ENCODE measurements at regions not wholly inside any gene's neighbourhood (a gene's known extent, or its start where the extent isn't known, plus 50 kb on each side); places are given as distances from the start of the nearest gene placed in this dataset.

DNA sequence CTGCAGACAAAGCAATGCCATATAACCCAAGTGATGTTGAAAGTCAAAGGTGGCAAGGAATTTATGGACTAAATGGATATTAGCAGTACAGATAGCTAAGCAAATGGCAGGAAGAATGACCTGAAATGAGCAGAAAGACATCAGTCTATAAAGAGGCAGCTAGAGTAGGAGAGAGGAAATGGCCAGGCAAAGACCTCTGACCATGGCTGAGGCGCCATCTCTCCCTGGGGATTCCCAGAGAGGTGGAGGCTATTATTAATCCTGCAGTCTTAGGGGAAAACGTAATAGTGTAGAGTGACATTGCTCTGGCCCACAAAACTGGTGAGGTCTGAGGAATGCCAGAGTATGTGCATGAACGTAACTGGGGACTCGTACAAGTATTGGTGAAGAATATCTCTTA lies 563.6 kb upstream of the PRMT6 start:
- no peaks in the 10 kb centered on the region for H3K4me1 Mint-ChIP-seq (ENCODE audit: low read depth)
- H3K9me3 Mint-ChIP-seq (ENCODE audit: low read depth) = peaks cover 10% of the 10 kb centered on the region
- TF ChIP-seq, protein P1, sequence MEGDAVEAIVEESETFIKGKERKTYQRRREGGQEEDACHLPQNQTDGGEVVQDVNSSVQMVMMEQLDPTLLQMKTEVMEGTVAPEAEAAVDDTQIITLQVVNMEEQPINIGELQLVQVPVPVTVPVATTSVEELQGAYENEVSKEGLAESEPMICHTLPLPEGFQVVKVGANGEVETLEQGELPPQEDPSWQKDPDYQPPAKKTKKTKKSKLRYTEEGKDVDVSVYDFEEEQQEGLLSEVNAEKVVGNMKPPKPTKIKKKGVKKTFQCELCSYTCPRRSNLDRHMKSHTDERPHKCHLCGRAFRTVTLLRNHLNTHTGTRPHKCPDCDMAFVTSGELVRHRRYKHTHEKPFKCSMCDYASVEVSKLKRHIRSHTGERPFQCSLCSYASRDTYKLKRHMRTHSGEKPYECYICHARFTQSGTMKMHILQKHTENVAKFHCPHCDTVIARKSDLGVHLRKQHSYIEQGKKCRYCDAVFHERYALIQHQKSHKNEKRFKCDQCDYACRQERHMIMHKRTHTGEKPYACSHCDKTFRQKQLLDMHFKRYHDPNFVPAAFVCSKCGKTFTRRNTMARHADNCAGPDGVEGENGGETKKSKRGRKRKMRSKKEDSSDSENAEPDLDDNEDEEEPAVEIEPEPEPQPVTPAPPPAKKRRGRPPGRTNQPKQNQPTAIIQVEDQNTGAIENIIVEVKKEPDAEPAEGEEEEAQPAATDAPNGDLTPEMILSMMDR (IDR thresholded peaks at IDR 0.05; ENCODE audit: unreplicated experiment) = no peak
- no peaks in the 10 kb centered on the region for H3K36me3 Mint-ChIP-seq (ENCODE audit: insufficient read depth)
- no peak for DNase-seq (ENCODE audit: low spot score, unreplicated experiment)
- no peak overlapping the region for H3K27ac Mint-ChIP-seq
- no peaks in the 10 kb centered on the region for H3K27me3 Mint-ChIP-seq
- no peak overlapping the region for H3K4me3 Mint-ChIP-seq (ENCODE audit: low read depth)

- Mint-ChIP-seq H3K9me3 (ENCODE audit: low read depth) (no peaks in the 10 kb centered on the region), H3K27me3 (no peaks in the 10 kb centered on the region), H3K4me1 (ENCODE audit: low read depth) (no peaks in the 10 kb centered on the region), H3K27ac (no peak overlapping the region), H3K36me3 (ENCODE audit: insufficient read depth) (no peaks in the 10 kb centered on the region), H3K4me3 (ENCODE audit: low read depth) (no peak overlapping the region)
- no peak for DNase-seq (ENCODE audit: low spot score, unreplicated experiment)
- TF ChIP-seq, protein P1 (IDR thresholded peaks at IDR 0.05; ENCODE audit: unreplicated experiment) = no peak
Observed at GRCh38 chr1:106494646-106495045, 561.8 kb upstream of the PRMT6 start.

DNA sequence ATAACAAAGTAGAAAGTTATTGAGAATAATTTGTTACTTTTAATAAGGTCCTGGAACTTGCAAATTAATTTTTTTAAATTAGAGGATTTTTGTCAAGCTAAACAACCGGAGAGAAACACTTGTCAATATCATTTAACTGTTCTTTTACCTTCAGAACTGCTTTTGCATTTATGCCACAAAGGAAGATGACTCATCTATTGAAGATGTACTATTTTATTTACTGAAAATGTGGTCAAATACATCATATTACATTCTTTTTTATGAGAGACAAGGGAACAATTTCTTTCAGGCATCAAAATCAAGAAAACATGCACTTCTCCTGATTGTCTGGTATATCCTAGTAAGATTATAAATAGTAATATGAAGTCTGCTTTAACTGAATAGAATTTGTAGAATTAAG lies 558.2 kb upstream of the PRMT6 start:
- H3K9me3 Mint-ChIP-seq (ENCODE audit: low read depth) = no peaks in the 10 kb centered on the region
- TF ChIP-seq, protein P1 (IDR thresholded peaks at IDR 0.05; ENCODE audit: unreplicated experiment) = no peak
- H3K27ac Mint-ChIP-seq = no peak overlapping the region
- no peaks in the 10 kb centered on the region for H3K27me3 Mint-ChIP-seq
- no peaks in the 10 kb centered on the region for H3K36me3 Mint-ChIP-seq (ENCODE audit: insufficient read depth)
- no peaks in the 10 kb centered on the region for H3K4me1 Mint-ChIP-seq (ENCODE audit: low read depth)
- no peak overlapping the region for H3K4me3 Mint-ChIP-seq (ENCODE audit: low read depth)
- no peak for DNase-seq (ENCODE audit: low spot score, unreplicated experiment)

DNA sequence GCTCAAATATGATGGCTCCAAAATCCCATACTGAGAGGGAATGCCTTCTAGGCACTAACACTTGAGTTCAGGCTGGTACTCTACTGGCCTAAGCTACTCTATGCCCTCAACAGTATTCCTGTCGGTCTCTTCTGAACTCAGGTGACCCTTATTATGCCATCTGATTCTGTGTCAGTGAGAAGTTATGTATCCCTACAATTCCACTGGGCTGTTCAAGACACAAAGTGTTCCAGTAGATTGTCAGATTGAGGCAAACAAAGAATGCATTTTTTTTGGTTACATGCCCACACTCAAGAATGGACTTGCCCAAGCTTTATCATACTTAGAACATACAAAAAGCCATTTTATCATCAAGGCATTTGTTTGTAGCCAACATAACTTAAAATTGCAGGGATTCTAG lies 553.8 kb upstream of the PRMT6 start:
- no peaks in the 10 kb centered on the region for H3K9me3 Mint-ChIP-seq (ENCODE audit: low read depth)
- no peaks in the 10 kb centered on the region for H3K4me1 Mint-ChIP-seq (ENCODE audit: low read depth)
- no peaks in the 10 kb centered on the region for H3K36me3 Mint-ChIP-seq (ENCODE audit: insufficient read depth)
- no peak overlapping the region for H3K27ac Mint-ChIP-seq
- TF ChIP-seq, protein P1 (IDR thresholded peaks at IDR 0.05; ENCODE audit: unreplicated experiment) = no peak
- H3K4me3 Mint-ChIP-seq (ENCODE audit: low read depth) = no peak overlapping the region
- DNase-seq (ENCODE audit: low spot score, unreplicated experiment) = no peak
- no peaks in the 10 kb centered on the region for H3K27me3 Mint-ChIP-seq

DNA sequence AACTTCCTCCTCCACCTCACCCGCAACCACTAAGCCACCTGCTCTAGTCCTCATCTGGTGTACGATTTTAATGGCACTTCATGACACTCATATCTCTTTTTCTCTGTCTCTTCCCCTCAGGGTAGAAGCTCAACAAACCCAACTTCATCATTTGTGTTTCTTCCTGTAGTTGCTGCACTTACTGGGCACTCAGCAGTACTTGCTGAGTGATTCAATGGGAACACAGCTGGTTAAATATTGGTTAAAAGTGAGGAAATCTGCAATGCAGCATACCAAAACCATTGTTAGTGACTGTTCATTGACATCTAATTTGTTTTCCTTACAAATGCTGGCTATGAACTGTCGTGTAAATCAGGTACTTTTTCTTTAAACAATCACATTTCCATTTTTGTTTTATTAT lies 541.1 kb upstream of the PRMT6 start:
- TF ChIP-seq, protein P1 (IDR thresholded peaks at IDR 0.05; ENCODE audit: unreplicated experiment) = no peak
- no peak overlapping the region for H3K4me3 Mint-ChIP-seq (ENCODE audit: low read depth)
- DNase-seq (ENCODE audit: low spot score, unreplicated experiment) = no peak
- H3K4me1 Mint-ChIP-seq (ENCODE audit: low read depth) = no peaks in the 10 kb centered on the region
- no peaks in the 10 kb centered on the region for H3K27me3 Mint-ChIP-seq
- H3K36me3 Mint-ChIP-seq (ENCODE audit: insufficient read depth) = no peaks in the 10 kb centered on the region
- peak overlapping the region; percentile 3 for H3K27ac Mint-ChIP-seq
- H3K9me3 Mint-ChIP-seq (ENCODE audit: low read depth) = no peaks in the 10 kb centered on the region

All from progenitor cell of endocrine pancreas (in vitro differentiated cells).